ENCODE measurements at regions not wholly inside any gene's neighbourhood (a gene's known extent, or its start where the extent isn't known, plus 50 kb on each side); places are given as distances from the start of the nearest gene placed in this dataset.

- in situ Hi-C loops (cut with HindIII; ENCODE audit: low sequenced_read_pairs) = no loop called here
- TF ChIP-seq, protein P1, sequence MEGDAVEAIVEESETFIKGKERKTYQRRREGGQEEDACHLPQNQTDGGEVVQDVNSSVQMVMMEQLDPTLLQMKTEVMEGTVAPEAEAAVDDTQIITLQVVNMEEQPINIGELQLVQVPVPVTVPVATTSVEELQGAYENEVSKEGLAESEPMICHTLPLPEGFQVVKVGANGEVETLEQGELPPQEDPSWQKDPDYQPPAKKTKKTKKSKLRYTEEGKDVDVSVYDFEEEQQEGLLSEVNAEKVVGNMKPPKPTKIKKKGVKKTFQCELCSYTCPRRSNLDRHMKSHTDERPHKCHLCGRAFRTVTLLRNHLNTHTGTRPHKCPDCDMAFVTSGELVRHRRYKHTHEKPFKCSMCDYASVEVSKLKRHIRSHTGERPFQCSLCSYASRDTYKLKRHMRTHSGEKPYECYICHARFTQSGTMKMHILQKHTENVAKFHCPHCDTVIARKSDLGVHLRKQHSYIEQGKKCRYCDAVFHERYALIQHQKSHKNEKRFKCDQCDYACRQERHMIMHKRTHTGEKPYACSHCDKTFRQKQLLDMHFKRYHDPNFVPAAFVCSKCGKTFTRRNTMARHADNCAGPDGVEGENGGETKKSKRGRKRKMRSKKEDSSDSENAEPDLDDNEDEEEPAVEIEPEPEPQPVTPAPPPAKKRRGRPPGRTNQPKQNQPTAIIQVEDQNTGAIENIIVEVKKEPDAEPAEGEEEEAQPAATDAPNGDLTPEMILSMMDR (IDR thresholded peaks at IDR 0.05; ENCODE audit: low read depth, low read length) = no peak
- no peak overlapping the region for H3K4me3 ChIP-seq (ENCODE audit: low read depth, low read length)
- no peak for DNase-seq (ENCODE audit: low read depth, low spot score)
Measured at GRCh38 chr1:8191474-8191873, 126.4 kb upstream of the SLC45A1 start.

DNA sequence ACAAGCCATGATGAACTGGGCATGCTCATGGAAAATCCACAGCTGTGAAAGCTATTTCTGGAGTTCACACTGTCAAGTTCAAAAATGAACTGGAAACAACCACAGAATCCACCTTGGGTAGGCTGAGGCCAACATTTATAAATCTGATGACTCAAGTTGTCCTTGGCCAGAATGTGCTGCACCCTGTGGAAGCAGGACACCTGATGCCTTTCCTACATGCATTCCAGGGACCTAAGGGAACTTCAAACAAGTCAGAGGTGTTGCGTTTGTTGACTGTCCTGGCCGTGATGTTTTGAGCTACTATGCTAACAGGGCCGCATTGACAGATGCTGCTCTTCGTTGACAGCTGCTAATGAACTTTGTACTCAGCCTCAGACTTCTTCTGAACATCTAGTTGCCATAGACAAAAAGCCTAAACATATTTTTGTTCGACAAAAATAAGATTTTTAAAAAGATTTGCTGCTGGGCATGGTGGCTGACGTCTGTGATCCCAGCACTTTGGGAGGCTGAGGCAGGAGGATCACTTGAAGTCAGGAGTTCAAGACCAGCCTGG, 127.9 kb upstream of the SLC45A1 start:
- peak; percentile 87 for DNase-seq (ENCODE audit: low read depth, low spot score)

GRCh38 chr1:8185400-8185799, 132.5 kb upstream of the SLC45A1 start:
- H3K4me3 ChIP-seq (ENCODE audit: low read depth, low read length) = no peak overlapping the region
- DNase-seq (ENCODE audit: low read depth, low spot score) = no peak
- TF ChIP-seq, protein P1 (IDR thresholded peaks at IDR 0.05; ENCODE audit: low read depth, low read length) = no peak
- in situ Hi-C loops (cut with HindIII; ENCODE audit: low sequenced_read_pairs) = no loop called here

More for the DNA sequence above, 127.9 kb upstream of the SLC45A1 start:
- no peak overlapping the region for H3K4me3 ChIP-seq (ENCODE audit: low read depth, low read length)
- TF ChIP-seq, protein P1 (IDR thresholded peaks at IDR 0.05; ENCODE audit: low read depth, low read length) = no peak
- in situ Hi-C loops (cut with HindIII; ENCODE audit: low sequenced_read_pairs) = no loop called here

GRCh38 chr1:8184301-8184700, 133.6 kb upstream of the SLC45A1 start:
- no peak for DNase-seq (ENCODE audit: low read depth, low spot score)
- in situ Hi-C loops (cut with HindIII; ENCODE audit: low sequenced_read_pairs) = no loop called here
- TF ChIP-seq, protein P1 (IDR thresholded peaks at IDR 0.05; ENCODE audit: low read depth, low read length) = no peak
- H3K4me3 ChIP-seq (ENCODE audit: low read depth, low read length) = no peak overlapping the region

- DNase-seq (ENCODE audit: low read depth, low spot score) = peak; percentile 84
- TF ChIP-seq, protein P1 (IDR thresholded peaks at IDR 0.05; ENCODE audit: low read depth, low read length) = no peak
- in situ Hi-C loops (cut with HindIII; ENCODE audit: low sequenced_read_pairs) = no loop called here
- no peak overlapping the region for H3K4me3 ChIP-seq (ENCODE audit: low read depth, low read length)
Measured at GRCh38 chr1:8182034-8182761, 135.7 kb upstream of the SLC45A1 start.

- TF ChIP-seq, protein P1 (IDR thresholded peaks at IDR 0.05; ENCODE audit: low read depth, low read length) = no peak
- in situ Hi-C loops (cut with HindIII; ENCODE audit: low sequenced_read_pairs) = no loop called here
- DNase-seq (ENCODE audit: low read depth, low spot score) = no peak
- no peak overlapping the region for H3K4me3 ChIP-seq (ENCODE audit: low read depth, low read length)
Measured at GRCh38 chr1:8179132-8179793, 138.7 kb upstream of the SLC45A1 start.

Measured in astrocyte of the spinal cord (primary cell).